Prostate gland (tissue), 2 donors: ENCODE measurements at regions not wholly inside any gene's neighbourhood (a gene's known extent, or its start where the extent isn't known, plus 50 kb on each side); places are given as distances from the start of the nearest gene placed in this dataset.

ENCODE experiments used
- CTCF ChIP-seq, 4 experiments: fragments of 200-600 bp in 2 of 4; fragments of 450-650 bp in 2 of 4; sonication (generic) in 2 of 4; IDR thresholded peaks; 1 replicate in 3 of 4; 2 replicates in 1 of 4; pipeline ENCODE4 v1.5.1; 2016 to 2019; ENCODE audit warnings: antibody characterized with exemption in 4 of 4, mild to moderate bottlenecking in 2 of 4, moderate library complexity in 2 of 4
- POLR2A ChIP-seq: fragments of 450-650 bp; IDR thresholded peaks from one replicate; pipeline ENCODE4 v1.6.1; 2016; ENCODE audit warnings: antibody characterized with exemption, mild to moderate bottlenecking

GRCh38 chr2:139360654-139361053 lies 580.5 kb upstream of the NXPH2 start:
- no peak for TF ChIP-seq POLR2A
- TF ChIP-seq CTCF (IDR thresholded peaks at IDR 0.05) = no peak
